H1 (cell line): ENCODE measurements at regions not wholly inside any gene's neighbourhood (a gene's known extent, or its start where the extent isn't known, plus 50 kb on each side); places are given as distances from the start of the nearest gene placed in this dataset.

ENCODE experiments used
- BACH1 ChIP-seq: IDR thresholded peaks from 2 replicates; pipeline ENCODE4 v1.6.1; 2012; ENCODE audit warnings: low read length, improper control_type of control experiment
- CHD1 ChIP-seq: IDR thresholded peaks from 2 replicates; pipeline ENCODE4 v1.6.1; 2012; ENCODE audit warnings: low read depth, low read length, improper control_type of control experiment
- CHD7 ChIP-seq: fragments of 300-600 bp; sonication (generic); IDR thresholded peaks from 2 replicates; pipeline ENCODE4 v1.7.1; 2012; ENCODE audit warnings: low read length, moderate library complexity, mild to moderate bottlenecking, inconsistent platforms; ENCODE audit not compliant: insufficient replicate concordance
- CTBP2 ChIP-seq: IDR thresholded peaks from 2 replicates; pipeline ENCODE4 v1.7.0; 2011; ENCODE audit warnings: borderline replicate concordance, mild to moderate bottlenecking, moderate library complexity, mixed read lengths, low read length; ENCODE audit not compliant: insufficient read depth, insufficient read length
- FOSL1 ChIP-seq: IDR thresholded peaks from 2 replicates; pipeline ENCODE4 v1.6.1; 2011; ENCODE audit warnings: mild to moderate bottlenecking, low read depth, low read length, moderate library complexity; ENCODE audit not compliant: insufficient read depth
- GTF2F1 ChIP-seq: IDR thresholded peaks from 2 replicates; pipeline ENCODE4 v1.6.1; 2012; ENCODE audit warnings: low read depth, low read length, improper control_type of control experiment, borderline replicate concordance

- TF ChIP-seq GTF2F1 (no peak), FOSL1 (no peak), CHD7 (no peak), CHD1 (no peak), BACH1 (no peak), CTBP2 (no peak)
These were observed 454.3 kb upstream of the EEF2KMT start (continued) for GRCh38 chr16:5551909-5552308.
